ENCODE measurements at regions not wholly inside any gene's neighbourhood (a gene's known extent, or its start where the extent isn't known, plus 50 kb on each side); places are given as distances from the start of the nearest gene placed in this dataset.

GRCh38 chr9:109886617-109887016, 106.6 kb downstream of the PALM2AKAP2 start:
- TF ChIP-seq POLR2A (IDR thresholded peaks at IDR 0.05; ENCODE audit: low read depth, low read length) (no peak), POLR2AphosphoS5 (IDR thresholded peaks at IDR 0.05; ENCODE audit: low read depth, low read length) (no peak)

Measured in GM12892 (cell line).